Kidney (tissue), 13 donors: ENCODE measurements at regions not wholly inside any gene's neighbourhood (a gene's known extent, or its start where the extent isn't known, plus 50 kb on each side); places are given as distances from the start of the nearest gene placed in this dataset.

Source experiments
- DNase-seq, 5 donors: peaks; one replicate each; pipeline ENCODE4 v3.0.0-alpha.2; 2013 to 2020
- FAIRE-seq: peaks from 2 replicates; lab custom pipeline; 2012; peaks lifted over from hg19 to GRCh38; lab: Jason Lieb, UNC
- H3K27ac ChIP-seq, 2 donors: one replicate each; pipeline ENCODE4 v1.7.0; 2013; ENCODE audit warnings: low read depth in 2 of 2, low read length in 2 of 2, inconsistent platforms in 1 of 2
- H3K27me3 ChIP-seq: one replicate; pipeline ENCODE4 v1.7.1; 2013; ENCODE audit warnings: low read length, inconsistent platforms; ENCODE audit not compliant: control insufficient read depth, insufficient read depth
- H3K36me3 ChIP-seq, 3 donors: one replicate each; pipeline versions ENCODE4 v1.7.0 to v1.7.1; 2013; ENCODE audit warnings: low read length in 3 of 3, control low read depth in 1 of 3, inconsistent platforms in 1 of 3; ENCODE audit not compliant: insufficient read depth in 3 of 3, control insufficient read depth in 2 of 3
- H3K4me1 ChIP-seq, 3 donors: one replicate each; pipeline versions ENCODE4 v1.7.0 to v1.7.1; 2013; ENCODE audit warnings: low read length in 3 of 3, inconsistent platforms in 1 of 3, low read depth in 1 of 3; ENCODE audit not compliant: control insufficient read depth in 2 of 3, insufficient read depth in 2 of 3
- H3K4me3 ChIP-seq, 3 donors: one replicate each; pipeline versions ENCODE4 v1.7.0 to v1.8.1; 2013; ENCODE audit warnings: low read length in 3 of 3, control low read depth in 1 of 3, inconsistent platforms in 1 of 3
- H3K9ac ChIP-seq, 3 donors: one replicate each; pipeline versions ENCODE4 v1.7.0 to v1.7.1; 2013; ENCODE audit warnings: low read length in 3 of 3, control low read depth in 1 of 3, inconsistent platforms in 1 of 3
- H3K9me3 ChIP-seq, 3 donors: one replicate each; pipeline versions ENCODE4 v1.7.0 to v1.7.1; 2013; ENCODE audit warnings: low read length in 3 of 3, control low read depth in 1 of 3, inconsistent platforms in 1 of 3; ENCODE audit not compliant: control insufficient read depth in 2 of 3, insufficient read depth in 1 of 3
- CTCF ChIP-seq: IDR thresholded peaks from 3 replicates; pipeline ENCODE4 v1.5.1; 2012; ENCODE audit warnings: mild to moderate bottlenecking, moderate library complexity, borderline replicate concordance; ENCODE audit not compliant: insufficient read depth; ENCODE audit errors: extremely low read depth
- intact Hi-C: fragments of 100-400 bp; cut with DNase I; formaldehyde crosslinking; loops from one replicate; pipeline ENCODE4 v1.11.1; 2022
- donor health status: control.
- donor health status: control.
- donor health status: control.
- donor health status: control.
- donor health status: control.
- donor health status: DM: yes; HTN: yes; CAD: no.
- donor health status: Normal renal cell carcinoma (clear cell type).

DNA sequence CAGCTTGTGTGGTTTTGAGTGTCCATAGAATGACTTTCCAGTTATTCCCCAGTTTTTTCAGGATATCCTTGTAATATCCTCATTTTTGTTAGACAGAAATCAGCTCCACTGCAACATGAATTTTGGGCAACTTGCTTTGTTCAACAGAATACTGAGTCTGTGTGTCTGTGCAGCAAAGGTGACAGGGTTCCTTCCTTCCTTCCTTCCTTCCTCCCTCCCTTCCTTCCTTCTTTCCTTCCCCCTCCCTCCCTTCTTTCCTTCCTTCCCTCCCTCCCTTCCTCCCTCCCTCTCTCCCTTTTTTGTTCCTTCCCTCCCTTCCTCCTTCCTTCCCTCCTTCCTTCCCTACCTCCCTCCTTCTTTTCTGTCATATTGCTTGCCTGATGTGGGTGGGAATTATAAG is 496.5 kb downstream of the EPM2A start:
- no peak for TF ChIP-seq CTCF
- Histone ChIP-seq H3K27ac (no peak overlapping the region), H3K9ac (no peak overlapping the region), H3K36me3 (no peaks in the 10 kb centered on the region), H3K27me3 (no peaks in the 10 kb centered on the region), H3K4me3 (no peak overlapping the region), H3K4me1 (no peaks in the 10 kb centered on the region), H3K9me3 (no peaks in the 10 kb centered on the region)
- intact Hi-C loops, result no loop called here
- no peak for FAIRE-seq
- DNase-seq, result no peak

GRCh38 chr6:145241039-145241438 is 494.3 kb downstream of the EPM2A start:
- Histone ChIP-seq H3K4me1 (no peaks in the 10 kb centered on the region), H3K4me3 (no peak overlapping the region), H3K9me3 (no peaks in the 10 kb centered on the region), H3K27me3 (no peaks in the 10 kb centered on the region), H3K36me3 (no peaks in the 10 kb centered on the region), H3K9ac (no peak overlapping the region), H3K27ac (no peak overlapping the region)
- TF ChIP-seq CTCF, result no peak
- FAIRE-seq (no peak), DNase-seq (no peak)
- intact Hi-C loops, result no loop called here

DNA sequence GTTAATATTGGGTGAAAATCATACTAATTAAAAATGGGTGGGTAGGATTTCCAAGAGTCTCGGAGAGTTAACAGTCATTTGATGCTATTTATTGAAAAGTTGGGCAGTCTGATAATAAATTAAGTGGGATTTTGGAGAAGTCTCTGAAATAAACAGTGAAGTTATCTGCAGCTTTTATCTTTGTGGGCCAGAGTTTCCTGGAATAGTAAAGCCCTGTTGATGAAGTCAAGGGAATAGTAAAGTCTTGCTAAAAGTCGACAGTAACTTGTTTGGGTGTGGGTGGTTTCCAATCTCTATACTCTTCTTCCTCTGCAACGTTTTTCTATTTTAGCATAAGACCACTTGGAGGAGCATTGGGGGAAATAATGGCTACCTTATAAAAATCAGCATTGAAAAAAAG is 493.6 kb downstream of the EPM2A start:
- no peak overlapping the region for H3K4me3 ChIP-seq
- FAIRE-seq, result no peak
- no peak for TF ChIP-seq CTCF

More for the DNA sequence above, 493.6 kb downstream of the EPM2A start:
- intact Hi-C loops, result no loop called here
- no peak overlapping the region for H3K9ac ChIP-seq
- H3K27me3 ChIP-seq, result no peaks in the 10 kb centered on the region
- H3K4me1 ChIP-seq, result no peaks in the 10 kb centered on the region
- no peak overlapping the region for H3K27ac ChIP-seq
- no peaks in the 10 kb centered on the region for H3K36me3 ChIP-seq
- H3K9me3 ChIP-seq, result no peaks in the 10 kb centered on the region
- DNase-seq, result no peak
